ENCODE measurements at regions not wholly inside any gene's neighbourhood (a gene's known extent, or its start where the extent isn't known, plus 50 kb on each side); places are given as distances from the start of the nearest gene placed in this dataset.
"Not testable (repeated sequence)": the region's sequence is repeated elsewhere in the genome, so short reads cannot be mapped to it uniquely, and the experiment has no call there.

GRCh38 chr16:86833136-86833535 is 254.8 kb downstream of the FOXL1 start:
- intact Hi-C loops (cut with DNase I, micrococcal nuclease), result no loop called here
- DNase-seq, result no peak
- ATAC-seq, result no peak

DNA sequence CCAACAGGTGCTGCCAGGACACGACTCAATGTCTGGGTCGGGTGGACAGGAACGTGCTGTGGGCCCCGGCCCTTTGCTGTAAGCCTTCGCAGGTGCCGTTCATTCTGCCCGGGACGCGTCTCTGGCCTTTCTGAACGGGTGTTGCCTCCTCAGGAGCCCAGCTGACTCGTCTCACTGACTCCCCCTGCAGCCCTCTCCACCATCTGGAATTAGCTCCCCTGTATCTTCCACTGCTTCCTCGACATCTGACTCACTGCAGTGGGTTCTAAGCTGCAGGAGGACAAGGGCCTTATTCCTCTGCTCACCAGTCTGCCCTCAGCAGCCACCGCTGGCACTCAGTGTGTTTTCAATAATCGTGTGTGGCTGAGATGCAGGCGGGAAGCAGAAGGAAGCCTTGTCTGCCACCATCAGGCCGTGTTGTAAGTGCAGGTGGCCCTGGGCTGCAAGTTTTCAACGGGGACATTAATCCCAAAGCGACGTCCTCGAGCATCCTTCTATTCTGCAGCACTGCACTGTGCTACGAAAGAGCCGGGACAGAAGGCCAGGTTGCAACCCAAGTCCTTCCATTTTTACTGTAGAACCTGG is 256.2 kb downstream of the FOXL1 start:
- intact Hi-C loops (cut with DNase I, micrococcal nuclease), result no loop called here
- DNase-seq, result no peak
- no peak for ATAC-seq

DNA sequence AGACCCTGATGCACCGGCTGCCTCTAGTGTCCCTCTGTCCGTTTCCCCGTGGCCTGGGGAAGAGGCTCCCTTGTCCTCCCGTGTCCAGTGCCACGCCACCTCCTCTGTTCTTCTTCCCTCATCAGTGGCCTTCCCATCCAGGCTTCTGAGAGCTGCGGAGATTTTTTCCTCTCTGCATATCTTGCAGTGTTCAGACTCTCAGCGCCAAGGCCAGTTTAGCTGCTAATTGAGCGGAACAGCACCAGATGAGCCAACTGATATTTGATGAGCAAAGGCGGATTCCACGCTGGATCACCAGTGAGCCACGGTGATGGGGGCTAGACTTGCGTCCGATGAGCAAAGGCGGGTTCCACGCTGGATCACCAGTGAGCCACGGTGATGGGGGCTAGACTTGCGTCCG is 257.6 kb downstream of the FOXL1 start:
- no peak for DNase-seq
- no peak for ATAC-seq
- intact Hi-C loops (cut with DNase I, micrococcal nuclease), result no loop called here

DNA sequence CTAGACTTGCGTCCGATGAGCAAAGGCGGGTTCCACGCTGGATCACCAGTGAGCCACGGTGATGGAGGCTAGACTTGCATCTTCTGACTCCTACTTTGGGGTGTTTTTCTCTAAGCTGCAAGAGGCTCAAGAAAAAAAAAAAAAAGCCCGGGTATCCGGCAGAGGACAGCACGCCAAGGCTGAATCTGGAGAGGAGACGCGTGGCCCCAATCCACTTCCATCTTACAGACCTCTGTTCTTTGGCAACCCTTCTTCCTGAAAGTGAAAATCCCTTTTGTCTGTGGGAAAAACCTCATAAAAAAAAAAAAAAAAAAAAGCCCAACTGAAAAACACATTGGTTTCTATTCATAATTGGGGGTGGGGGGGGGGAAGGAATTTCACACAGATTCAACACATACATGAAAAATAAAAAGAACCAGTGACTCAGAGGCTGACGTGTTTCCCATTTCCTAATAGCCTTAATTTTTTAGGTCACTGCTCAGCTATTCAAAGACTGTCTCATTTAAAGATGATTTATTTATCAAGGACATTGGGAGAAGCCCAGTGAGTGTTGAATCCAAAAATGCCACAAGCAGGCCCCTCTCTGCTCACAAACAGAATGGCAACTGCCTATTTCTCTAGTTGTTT is 258.3 kb downstream of the FOXL1 start:
- intact Hi-C loops (cut with DNase I, micrococcal nuclease), result no loop called here
- no peak for DNase-seq
- no peak for ATAC-seq

DNA sequence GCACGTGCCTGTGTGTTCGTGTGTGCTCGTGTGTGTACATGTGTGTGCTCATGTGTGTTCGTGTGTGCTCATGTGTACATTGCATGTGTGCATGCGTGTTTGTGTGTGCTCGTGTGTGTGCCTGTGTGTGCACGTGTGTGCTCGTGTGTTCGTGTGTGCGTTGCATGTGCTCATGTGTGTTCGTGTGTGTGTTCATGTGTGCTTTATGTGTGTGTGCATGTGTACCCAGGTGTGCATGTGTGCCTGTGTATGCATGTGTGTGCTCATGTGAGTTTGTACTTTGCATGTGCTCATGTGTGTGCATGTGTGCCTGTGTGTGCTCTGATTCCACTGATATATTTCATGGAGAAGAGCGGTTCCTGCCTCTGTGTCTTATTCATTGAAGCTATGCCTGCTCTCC is 265.5 kb downstream of the FOXL1 start:
- no peak for ATAC-seq
- DNase-seq, result no peak
- intact Hi-C loops (cut with DNase I, micrococcal nuclease), result no loop called here

DNA sequence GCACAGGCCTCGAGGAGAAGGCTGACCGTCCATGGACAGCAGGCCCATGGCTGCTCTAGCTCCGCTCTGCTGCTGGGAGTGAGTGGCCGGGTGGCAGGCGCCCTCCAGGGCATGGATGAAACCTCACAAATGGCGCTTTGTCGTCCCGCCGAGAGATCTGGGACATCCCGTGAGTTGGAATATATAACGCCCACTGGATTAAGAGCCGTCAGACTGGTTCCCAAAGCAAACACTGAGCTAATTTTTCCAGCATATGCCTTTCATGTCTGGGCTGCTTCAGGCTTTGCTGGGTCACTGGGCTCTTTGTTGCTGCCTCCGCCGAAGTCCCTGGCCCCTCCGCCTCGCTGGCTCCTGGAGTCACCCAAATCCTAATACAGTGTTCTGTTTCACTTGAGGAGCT is 266.3 kb downstream of the FOXL1 start:
- DNase-seq (no peak), ATAC-seq (no peak)
- intact Hi-C loops (cut with DNase I, micrococcal nuclease), result no loop called here

- DNase-seq, result no peak
- intact Hi-C loops (cut with DNase I, micrococcal nuclease), result no loop called here
- no peak for ATAC-seq
These were observed 267.8 kb downstream of the FOXL1 start for GRCh38 chr16:86846136-86846535.

DNA sequence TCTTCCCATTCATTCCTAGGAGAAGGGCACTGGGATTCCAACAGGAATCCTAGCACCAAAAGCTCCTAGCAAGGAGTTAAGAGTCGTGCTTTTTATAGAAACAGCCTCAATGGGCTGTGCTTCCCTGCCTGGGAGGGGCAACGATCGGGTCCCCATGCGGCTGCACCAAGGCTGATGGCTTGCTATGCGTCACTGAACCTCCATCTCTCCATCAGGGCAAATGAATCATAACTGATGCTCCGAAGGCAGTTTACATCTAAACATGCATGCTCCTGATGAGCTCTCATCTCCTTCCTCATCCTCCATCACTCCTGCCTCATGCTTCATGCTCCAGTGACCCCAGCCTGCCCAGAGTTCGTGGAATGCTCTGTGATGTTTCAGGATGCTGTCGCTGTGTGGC is 270.5 kb downstream of the FOXL1 start:
- no peak for ATAC-seq
- no peak for DNase-seq
- intact Hi-C loops (cut with DNase I, micrococcal nuclease), result no loop called here

DNA sequence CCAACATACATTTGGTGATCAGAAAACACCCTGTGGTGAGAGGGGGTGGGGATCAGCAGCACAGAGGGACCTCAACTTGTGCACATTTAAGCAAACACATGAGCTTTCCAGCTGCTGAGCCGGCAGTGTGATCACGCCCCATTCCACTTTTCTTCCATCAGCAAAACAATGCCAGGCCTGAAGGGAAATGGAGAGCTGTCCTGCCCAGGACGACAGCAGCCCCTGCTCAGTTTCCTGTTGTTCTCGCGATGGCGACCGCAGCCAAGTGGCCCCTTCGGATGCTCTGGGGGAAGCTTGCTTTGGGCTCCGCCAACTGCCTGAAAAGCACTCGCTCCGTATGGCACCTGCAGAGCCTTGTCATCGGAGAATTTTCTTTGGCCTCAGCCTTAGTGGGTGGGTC is 272.3 kb downstream of the FOXL1 start:
- no peak for DNase-seq

GRCh38 chr16:86852135-86852534 is 273.8 kb downstream of the FOXL1 start:
- DNase-seq (no peak), ATAC-seq (no peak)
- intact Hi-C loops (cut with DNase I, micrococcal nuclease), result no loop called here

More for the DNA sequence above, 272.3 kb downstream of the FOXL1 start:
- intact Hi-C loops (cut with DNase I, micrococcal nuclease), result no loop called here
- ATAC-seq, result no peak

- ATAC-seq (no peak), DNase-seq (no peak)
- intact Hi-C loops (cut with DNase I, micrococcal nuclease), result no loop called here
These were observed 275.8 kb downstream of the FOXL1 start for GRCh38 chr16:86854058-86854621.

GRCh38 chr16:86854626-86855294 is 276.4 kb downstream of the FOXL1 start:
- intact Hi-C loops (cut with DNase I, micrococcal nuclease), result no loop called here
- ATAC-seq (no peak), DNase-seq (no peak)

GRCh38 chr16:86856946-86857586 is 278.7 kb downstream of the FOXL1 start:
- ATAC-seq (no peak), DNase-seq (no peak)
- intact Hi-C loops (cut with DNase I, micrococcal nuclease), result no loop called here

- DNase-seq (no peak), ATAC-seq (no peak)
- intact Hi-C loops (cut with DNase I, micrococcal nuclease), result no loop called here
These were observed 279.5 kb downstream of the FOXL1 start for GRCh38 chr16:86857807-86858206.

GRCh38 chr16:86858501-86858900 is 280.2 kb downstream of the FOXL1 start:
- DNase-seq (no peak), ATAC-seq (no peak)
- intact Hi-C loops (cut with DNase I, micrococcal nuclease), result no loop called here

- DNase-seq; intact Hi-C loops (cut with DNase I, micrococcal nuclease); ATAC-seq: not testable (repeated sequence)
These were observed 283.0 kb downstream of the FOXL1 start for GRCh38 chr16:86861270-86861858.

- ATAC-seq (no peak), DNase-seq (no peak)
- intact Hi-C loops (cut with DNase I, micrococcal nuclease), result no loop called here
These were observed 284.4 kb downstream of the FOXL1 start for GRCh38 chr16:86862595-86863280.

- DNase-seq (no peak), ATAC-seq (no peak)
- intact Hi-C loops (cut with DNase I, micrococcal nuclease), result no loop called here
These were observed 285.3 kb downstream of the FOXL1 start for GRCh38 chr16:86863609-86864008.

DNA sequence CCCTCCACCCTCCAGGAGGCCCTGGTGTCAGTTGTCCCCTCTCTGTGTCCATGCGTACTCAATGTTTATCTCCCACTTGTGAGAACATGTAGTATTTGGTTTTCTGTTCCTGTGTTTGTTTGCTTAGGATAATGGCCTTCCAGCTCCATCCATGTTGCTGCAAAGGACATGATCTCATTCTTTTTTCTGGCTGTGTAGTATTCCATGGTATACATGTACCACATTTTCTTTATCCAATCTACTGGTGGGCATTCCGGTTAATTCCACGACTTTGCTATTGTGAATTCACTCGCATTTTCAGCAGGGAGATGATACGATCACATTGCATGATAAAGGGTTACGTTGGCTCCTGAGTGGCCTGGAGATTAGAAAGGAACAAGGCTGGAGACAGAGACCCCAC is 286.2 kb downstream of the FOXL1 start:
- DNase-seq (no peak), ATAC-seq (no peak)
- intact Hi-C loops (cut with DNase I, micrococcal nuclease), result no loop called here

Measured in left colon (tissue), 2 donors.